ENCODE measurements at regions not wholly inside any gene's neighbourhood (a gene's known extent, or its start where the extent isn't known, plus 50 kb on each side); places are given as distances from the start of the nearest gene placed in this dataset.

DNA sequence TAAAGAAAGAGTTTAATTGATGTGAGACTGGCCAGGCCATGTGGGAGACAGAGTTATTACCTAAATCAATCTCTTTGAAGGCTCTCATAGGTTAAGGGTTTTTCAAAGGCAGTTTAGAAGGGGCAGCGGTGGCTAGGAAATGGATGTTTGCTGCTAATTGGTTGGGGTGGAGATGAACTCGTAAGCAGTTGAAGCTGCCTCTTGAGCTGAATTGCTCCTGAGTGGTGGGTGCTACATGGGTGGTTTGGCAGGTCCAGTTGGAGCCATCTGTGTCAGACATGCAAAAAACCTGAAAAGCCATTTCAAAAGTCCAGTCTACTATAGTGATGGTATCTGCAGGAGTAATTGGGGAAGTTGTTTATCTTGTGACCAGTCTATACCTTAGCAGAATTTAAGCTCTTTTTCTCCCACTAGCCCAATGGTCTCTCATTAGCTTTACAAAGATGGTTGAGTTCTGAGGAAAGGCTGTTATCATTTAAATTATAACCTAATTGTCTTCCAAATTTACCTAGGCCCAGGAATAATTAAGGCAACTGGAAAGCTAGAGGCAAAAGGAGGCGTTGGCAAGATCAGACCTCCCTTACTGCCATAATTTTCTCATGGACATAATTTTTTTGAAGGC is 762.4 kb upstream of the FRG1 start:
- no peaks in the 10 kb centered on the region for H3K9me3 ChIP-seq
- intact Hi-C loops (cut with DNase I) = no loop called here
- TF ChIP-seq EP300 (IDR thresholded peaks at IDR 0.05) = no peak
- no peak for TF ChIP-seq POLR2A (IDR thresholded peaks at IDR 0.05; ENCODE audit: low read depth)
- no peak for TF ChIP-seq POLR2AphosphoS5 (IDR thresholded peaks at IDR 0.05)
- TF ChIP-seq, protein P1, sequence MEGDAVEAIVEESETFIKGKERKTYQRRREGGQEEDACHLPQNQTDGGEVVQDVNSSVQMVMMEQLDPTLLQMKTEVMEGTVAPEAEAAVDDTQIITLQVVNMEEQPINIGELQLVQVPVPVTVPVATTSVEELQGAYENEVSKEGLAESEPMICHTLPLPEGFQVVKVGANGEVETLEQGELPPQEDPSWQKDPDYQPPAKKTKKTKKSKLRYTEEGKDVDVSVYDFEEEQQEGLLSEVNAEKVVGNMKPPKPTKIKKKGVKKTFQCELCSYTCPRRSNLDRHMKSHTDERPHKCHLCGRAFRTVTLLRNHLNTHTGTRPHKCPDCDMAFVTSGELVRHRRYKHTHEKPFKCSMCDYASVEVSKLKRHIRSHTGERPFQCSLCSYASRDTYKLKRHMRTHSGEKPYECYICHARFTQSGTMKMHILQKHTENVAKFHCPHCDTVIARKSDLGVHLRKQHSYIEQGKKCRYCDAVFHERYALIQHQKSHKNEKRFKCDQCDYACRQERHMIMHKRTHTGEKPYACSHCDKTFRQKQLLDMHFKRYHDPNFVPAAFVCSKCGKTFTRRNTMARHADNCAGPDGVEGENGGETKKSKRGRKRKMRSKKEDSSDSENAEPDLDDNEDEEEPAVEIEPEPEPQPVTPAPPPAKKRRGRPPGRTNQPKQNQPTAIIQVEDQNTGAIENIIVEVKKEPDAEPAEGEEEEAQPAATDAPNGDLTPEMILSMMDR (IDR thresholded peaks at IDR 0.05) = no peak
- H3K36me3 ChIP-seq = no peaks in the 10 kb centered on the region
- WGBS = 96% methylated on average over 3 of the region's 3 CpGs
- DNase-seq (ENCODE audit: extremely low spot score) = no peak
- H3K27ac ChIP-seq (replicated peaks in 1 of 4) = no peak overlapping the region
- H3K27me3 ChIP-seq = no peaks in the 10 kb centered on the region
- no peak overlapping the region for H3K4me3 ChIP-seq
- no peaks in the 10 kb centered on the region for H3K4me1 ChIP-seq

- intact Hi-C loops (cut with DNase I) = no loop called here
- Histone ChIP-seq H3K4me3 (no peak overlapping the region), H3K27ac (replicated peaks in 1 of 4) (no peak overlapping the region), H3K9me3 (peaks cover 0 to 6% (median 0%) of the 10 kb centered on the region in 4 donors), H3K27me3 (no peaks in the 10 kb centered on the region), H3K4me1 (no peaks in the 10 kb centered on the region), H3K36me3 (no peaks in the 10 kb centered on the region)
- 63% methylated on average over 6 of the region's 7 CpGs for WGBS
- TF ChIP-seq, protein P1 (IDR thresholded peaks at IDR 0.05) = no peak
- no peak for TF ChIP-seq POLR2A (IDR thresholded peaks at IDR 0.05; ENCODE audit: low read depth)
- no peak for TF ChIP-seq EP300 (IDR thresholded peaks at IDR 0.05)
- TF ChIP-seq POLR2AphosphoS5 (IDR thresholded peaks at IDR 0.05) = no peak
- DNase-seq (ENCODE audit: extremely low spot score) = no peak
Observed at GRCh38 chr4:189185810-189186432, 754.8 kb upstream of the FRG1 start.

DNA sequence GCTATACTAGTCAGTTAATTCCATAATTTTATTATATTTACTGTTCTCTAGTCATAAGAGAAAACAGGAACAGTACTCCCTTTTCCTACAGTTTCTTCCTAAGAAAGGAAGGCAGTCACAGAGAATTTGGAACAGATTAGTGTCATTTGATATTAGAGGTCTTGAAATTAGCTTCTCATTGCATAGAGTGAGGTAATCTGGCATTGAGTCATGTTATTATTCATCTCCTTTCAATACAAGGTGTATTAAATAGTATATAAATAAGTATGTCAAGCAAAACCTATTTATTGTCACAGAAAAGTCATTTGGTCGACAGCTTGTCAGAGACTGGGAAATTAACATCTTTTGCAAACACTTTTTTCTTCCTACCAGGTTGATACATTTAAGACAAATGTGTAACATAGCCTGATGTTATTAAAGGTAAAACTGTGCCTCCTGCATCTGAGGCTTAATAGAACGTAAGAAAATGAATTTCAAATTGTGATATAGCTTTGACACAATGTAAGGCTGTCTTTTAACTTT is 753.1 kb upstream of the FRG1 start:
- Histone ChIP-seq H3K36me3 (no peaks in the 10 kb centered on the region), H3K4me1 (no peaks in the 10 kb centered on the region), H3K27me3 (no peaks in the 10 kb centered on the region), H3K9me3 (peaks cover 0 to 6% (median 0%) of the 10 kb centered on the region in 4 donors), H3K27ac (replicated peaks in 1 of 4) (no peak overlapping the region), H3K4me3 (no peak overlapping the region)
- WGBS = 83% methylated on average over 2 of the region's 2 CpGs
- DNase-seq (ENCODE audit: extremely low spot score) = no peak
- TF ChIP-seq POLR2A (IDR thresholded peaks at IDR 0.05; ENCODE audit: low read depth) (no peak), EP300 (IDR thresholded peaks at IDR 0.05) (no peak), POLR2AphosphoS5 (IDR thresholded peaks at IDR 0.05) (no peak)
- TF ChIP-seq, protein P1 (IDR thresholded peaks at IDR 0.05) = no peak
- intact Hi-C loops (cut with DNase I) = no loop called here

DNA sequence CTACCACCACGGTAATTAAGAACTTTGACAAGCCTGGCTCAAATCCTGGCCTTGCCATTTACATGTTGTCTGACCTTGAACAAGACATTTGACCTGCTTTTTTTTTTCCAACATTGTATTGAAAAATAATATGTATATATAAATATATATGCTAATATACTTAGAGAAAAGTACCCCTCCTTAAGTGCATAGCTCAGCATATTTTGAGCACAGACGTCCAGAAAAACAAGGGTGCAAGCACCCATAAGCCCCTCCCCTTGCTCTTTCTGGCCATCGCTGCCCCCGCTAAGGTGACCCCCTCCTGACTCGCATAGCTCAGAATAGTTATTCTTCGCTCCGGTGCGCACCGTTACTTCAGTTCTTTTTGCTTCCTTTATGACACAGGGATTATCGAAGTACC is 742.0 kb upstream of the FRG1 start:
- 95% methylated on average over 10 of the region's 10 CpGs for WGBS
- TF ChIP-seq, protein P1 (IDR thresholded peaks at IDR 0.05) = no peak
- TF ChIP-seq EP300 (IDR thresholded peaks at IDR 0.05) (no peak), POLR2A (IDR thresholded peaks at IDR 0.05; ENCODE audit: low read depth) (no peak), POLR2AphosphoS5 (IDR thresholded peaks at IDR 0.05) (no peak)
- Histone ChIP-seq H3K4me1 (peaks cover 6 to 13% (median 12%) of the 10 kb centered on the region in 4 donors), H3K27me3 (no peaks in the 10 kb centered on the region), H3K4me3 (no peak overlapping the region), H3K9me3 (no peaks in the 10 kb centered on the region), H3K36me3 (no peaks in the 10 kb centered on the region), H3K27ac (replicated peaks in 1 of 4) (no peak overlapping the region)
- intact Hi-C loops (cut with DNase I) = no loop called here
- DNase-seq (ENCODE audit: extremely low spot score) = no peak
